Cerebellar nuclear complex (tissue), 1 donor: ENCODE measurements at regions not wholly inside any gene's neighbourhood (a gene's known extent, or its start where the extent isn't known, plus 50 kb on each side); places are given as distances from the start of the nearest gene placed in this dataset.
"Not testable (repeated sequence)": the region's sequence is repeated elsewhere in the genome, so short reads cannot be mapped to it uniquely, and the experiment has no call there.

ENCODE experiments used
- DNase-seq, 2 experiments: peaks; one replicate each; lab custom pipeline; 2025; lab: John Stamatoyannopoulos, UW

- no peak for DNase-seq
These were observed 52.8 kb upstream of the IKZF1 start for GRCh38 chr7:50251765-50252164.

GRCh38 chr7:50246551-50246950 is 58.0 kb upstream of the IKZF1 start:
- DNase-seq = no peak

GRCh38 chr7:50242111-50242510 is 62.4 kb upstream of the IKZF1 start:
- DNase-seq = not testable (repeated sequence)

- DNase-seq = not testable (repeated sequence)
These were observed 63.8 kb upstream of the IKZF1 start for GRCh38 chr7:50240699-50241098.

- DNase-seq = no peak
These were observed 74.6 kb upstream of the IKZF1 start for GRCh38 chr7:50229964-50230363.

GRCh38 chr7:50228148-50228547 is 76.4 kb upstream of the IKZF1 start:
- DNase-seq = no peak

- no peak for DNase-seq
These were observed 76.8 kb upstream of the IKZF1 start for GRCh38 chr7:50227726-50228125.

- no peak for DNase-seq
These were observed 77.8 kb upstream of the IKZF1 start for GRCh38 chr7:50226669-50227068.

GRCh38 chr7:50226145-50226544 is 78.4 kb upstream of the IKZF1 start:
- no peak for DNase-seq

GRCh38 chr7:50221433-50221832 is 83.1 kb upstream of the IKZF1 start:
- DNase-seq = no peak

GRCh38 chr7:50221028-50221427 is 83.5 kb upstream of the IKZF1 start:
- DNase-seq = no peak

- DNase-seq = no peak
These were observed 84.2 kb upstream of the IKZF1 start for GRCh38 chr7:50220273-50220672.

GRCh38 chr7:50217821-50218281 is 86.7 kb upstream of the IKZF1 start:
- DNase-seq = no peak

GRCh38 chr7:50217401-50217800 is 87.1 kb upstream of the IKZF1 start:
- DNase-seq = no peak

- DNase-seq = no peak
These were observed 87.9 kb upstream of the IKZF1 start for GRCh38 chr7:50216626-50217025.

GRCh38 chr7:50214771-50215170 is 89.7 kb upstream of the IKZF1 start:
- DNase-seq = no peak

GRCh38 chr7:50214126-50214670 is 90.3 kb upstream of the IKZF1 start:
- no peak for DNase-seq

GRCh38 chr7:50213622-50214017 is 90.9 kb upstream of the IKZF1 start:
- no peak for DNase-seq

- no peak for DNase-seq
These were observed 91.6 kb upstream of the IKZF1 start for GRCh38 chr7:50212666-50213621.

GRCh38 chr7:50212016-50212325 is 92.5 kb upstream of the IKZF1 start:
- DNase-seq = no peak

- DNase-seq = no peak
These were observed 93.1 kb upstream of the IKZF1 start for GRCh38 chr7:50211130-50212015.

- DNase-seq = no peak
These were observed 93.8 kb upstream of the IKZF1 start for GRCh38 chr7:50210706-50211115.
